ENCODE measurements at regions not wholly inside any gene's neighbourhood (a gene's known extent, or its start where the extent isn't known, plus 50 kb on each side); places are given as distances from the start of the nearest gene placed in this dataset.
"Not testable (repeated sequence)": the region's sequence is repeated elsewhere in the genome, so short reads cannot be mapped to it uniquely, and the experiment has no call there.

DNA sequence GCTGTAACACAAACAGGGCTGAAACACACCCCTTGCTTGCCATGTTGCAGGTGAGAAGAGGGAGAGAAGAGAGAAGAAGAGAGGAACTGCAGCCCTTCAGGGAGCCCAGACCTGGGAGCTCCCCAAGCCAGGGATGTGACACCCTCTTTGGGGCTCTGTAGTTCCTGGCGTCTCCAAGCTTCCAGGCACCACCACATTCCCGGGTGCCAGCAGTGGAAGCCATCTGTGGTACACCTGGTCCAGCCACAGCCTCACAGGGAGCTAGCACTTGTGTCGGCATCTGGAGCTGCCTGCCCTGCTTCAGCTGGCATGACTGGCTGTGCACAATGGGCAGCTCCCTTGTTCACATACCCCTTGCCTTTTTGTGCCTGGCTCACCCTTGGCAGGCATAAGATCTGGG, 182.1 kb downstream of the DEPDC1B start:
- no peak for DNase-seq (ENCODE audit: low read depth in 2 of 2)

DNA sequence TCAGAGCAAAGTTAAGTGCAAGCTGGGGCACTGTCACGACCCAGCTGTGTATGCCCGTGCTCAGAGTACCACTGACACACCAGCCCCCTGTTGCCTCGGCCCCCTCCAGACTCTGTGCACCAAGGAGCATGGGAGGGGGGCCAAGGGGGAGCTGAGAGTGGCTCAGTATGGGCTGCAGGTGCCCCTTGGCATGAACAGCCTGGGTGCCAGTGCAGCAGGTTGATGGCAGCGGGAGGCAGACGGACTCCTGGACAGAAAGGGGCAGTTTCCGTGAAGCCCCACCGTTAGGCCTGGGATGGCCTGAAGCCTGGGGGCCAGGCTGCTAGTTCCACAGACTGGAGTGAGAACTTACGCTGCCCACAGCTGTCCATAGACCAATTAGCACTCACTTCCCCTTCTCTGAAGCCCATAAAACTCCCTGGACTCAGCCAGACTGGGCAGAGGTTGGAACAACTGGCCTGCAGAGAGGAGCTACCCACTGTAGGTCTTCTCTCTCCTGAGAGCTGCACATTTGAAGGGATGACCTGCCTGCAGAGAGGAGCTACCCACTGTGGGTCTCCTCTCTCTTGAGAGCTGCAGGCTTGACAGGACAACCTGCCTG, 182.8 kb downstream of the DEPDC1B start:
- no peak for DNase-seq (ENCODE audit: low read depth in 2 of 2)

DNA sequence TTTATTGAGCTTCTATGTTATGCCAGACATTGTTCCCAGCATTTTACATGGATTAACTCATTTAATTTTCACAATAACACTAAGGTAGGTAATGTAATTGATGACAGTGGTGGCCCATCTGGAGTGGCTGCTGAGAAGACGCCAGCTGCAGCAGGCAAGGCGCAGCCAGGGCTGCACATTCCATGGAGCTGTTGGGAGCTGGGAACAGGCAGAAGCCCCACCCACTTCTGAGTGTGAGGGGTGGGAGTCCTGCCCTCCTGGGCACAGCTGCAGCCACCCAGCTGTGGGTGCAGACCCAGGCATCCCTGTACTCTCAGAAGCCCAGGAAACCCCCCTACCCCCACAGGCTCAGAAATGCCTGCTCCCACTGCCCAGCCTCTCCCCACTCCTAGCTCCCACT, 183.3 kb downstream of the DEPDC1B start:
- no peak for DNase-seq (ENCODE audit: low read depth in 2 of 2)

DNA sequence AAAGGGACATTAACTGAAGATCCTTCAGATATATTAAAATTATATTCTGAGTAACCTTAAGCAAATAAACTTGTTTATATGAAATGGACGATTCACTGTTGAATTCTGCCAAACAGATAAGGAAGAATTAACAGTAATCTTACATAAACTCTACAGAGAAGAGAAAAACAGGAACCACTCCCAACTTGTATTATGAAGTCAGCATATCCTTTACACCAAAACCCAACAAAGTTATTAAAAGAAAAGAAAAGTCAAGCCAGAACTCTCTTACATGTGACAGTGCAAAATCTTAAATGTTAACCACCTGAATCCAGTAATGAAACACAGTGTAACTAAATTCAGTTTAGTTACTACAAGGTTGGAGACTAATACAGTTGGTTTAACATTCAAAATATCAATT, 185.8 kb downstream of the DEPDC1B start:
- no peak for DNase-seq (ENCODE audit: low read depth in 2 of 2)

DNA sequence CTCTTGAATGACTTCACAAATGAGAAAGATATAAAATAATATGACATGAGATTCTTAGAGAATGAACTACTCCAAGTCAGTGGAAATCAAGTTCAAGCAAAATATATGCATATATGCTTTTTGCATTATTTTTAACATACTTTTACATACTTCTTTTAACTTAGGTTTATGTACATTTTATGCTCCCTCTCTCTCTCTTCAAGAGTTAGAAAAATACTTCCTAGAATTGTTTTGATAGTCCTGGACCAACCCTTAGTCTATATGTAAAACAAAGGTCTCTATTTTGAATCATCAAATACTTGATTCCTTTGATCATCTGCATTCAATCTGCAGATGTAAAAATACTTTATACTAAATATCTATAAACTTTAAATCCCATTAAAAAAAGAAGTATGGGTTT, 187.8 kb downstream of the DEPDC1B start:
- DNase-seq (ENCODE audit: low read depth in 2 of 2), result no peak

DNA sequence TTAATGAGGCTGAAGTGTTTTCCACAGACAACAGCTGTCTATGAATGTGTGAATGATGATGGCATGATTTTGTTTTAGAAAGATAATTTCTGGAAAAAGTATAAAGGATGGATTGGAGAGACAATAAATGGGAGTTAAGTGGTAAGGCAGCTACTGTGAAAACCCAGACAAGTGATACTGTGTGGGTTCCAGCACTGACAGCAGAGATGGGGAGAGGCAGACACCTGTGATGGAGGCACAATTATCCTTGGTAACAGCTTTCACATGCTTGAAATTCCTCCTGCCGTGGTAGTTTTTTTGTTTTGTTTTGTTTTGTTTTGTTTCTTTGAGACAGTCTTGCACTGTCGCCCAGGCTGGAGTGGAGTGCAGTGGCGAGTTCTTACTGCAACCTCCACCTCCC, 189.3 kb downstream of the DEPDC1B start:
- no peak for DNase-seq (ENCODE audit: low read depth in 2 of 2)

DNA sequence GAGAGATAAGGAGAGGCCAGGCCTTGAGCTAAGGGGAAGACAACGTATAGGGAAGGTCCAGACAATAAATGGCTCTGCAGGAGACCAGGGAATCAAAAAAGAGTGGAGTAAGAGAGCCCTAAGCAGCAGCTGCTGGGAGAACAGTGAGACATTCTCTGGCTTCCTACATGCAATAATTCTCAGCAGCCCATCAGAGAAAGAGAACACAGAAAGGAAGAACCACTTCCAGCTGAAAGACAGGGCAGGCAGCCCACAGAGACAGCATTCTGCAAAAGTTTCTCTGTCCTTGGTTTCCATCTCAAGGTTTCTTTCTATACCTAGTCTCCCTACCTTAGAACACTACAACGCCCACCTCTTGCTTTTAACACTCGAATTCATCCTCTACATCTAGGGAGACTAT, 189.9 kb downstream of the DEPDC1B start:
- DNase-seq (ENCODE audit: low read depth in 2 of 2), result no peak

DNA sequence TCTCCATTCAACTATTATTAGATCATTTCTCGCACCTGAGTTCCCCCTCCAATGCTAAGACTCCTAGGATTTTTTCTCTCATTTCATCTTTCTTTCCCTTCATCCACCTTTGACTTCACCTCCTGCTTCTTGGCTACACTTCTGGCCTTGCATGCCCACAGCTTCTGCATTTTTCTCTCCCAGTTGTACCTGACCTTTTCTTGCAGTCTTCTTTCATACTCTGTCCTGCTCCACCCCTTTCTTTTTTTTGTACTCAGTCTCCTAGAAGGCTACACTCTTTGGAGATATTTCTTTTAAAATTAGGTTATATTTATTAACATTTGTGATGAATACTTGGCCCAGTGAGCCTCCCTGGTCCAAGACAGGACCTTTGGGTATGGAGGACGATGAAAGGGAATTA, 190.4 kb downstream of the DEPDC1B start:
- DNase-seq (ENCODE audit: low read depth in 2 of 2), result no peak

DNA sequence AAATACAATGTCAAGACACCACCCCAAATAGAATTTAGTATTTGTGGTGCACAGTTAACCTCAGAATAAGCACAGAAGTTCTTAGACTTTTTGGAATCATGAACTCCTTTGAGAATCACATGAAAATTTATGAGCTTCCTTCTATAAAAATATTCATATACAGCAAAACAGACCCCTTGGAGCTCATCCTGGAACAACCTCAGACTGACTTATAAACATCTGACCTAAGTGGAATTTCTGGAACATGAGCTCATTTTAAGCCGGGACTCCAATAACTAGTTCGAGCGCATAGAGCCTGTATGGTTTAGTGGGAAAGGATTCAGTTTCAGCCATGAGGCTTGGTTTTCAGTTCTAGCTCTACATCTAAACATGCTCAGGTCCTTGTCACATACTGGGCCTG, 192.3 kb downstream of the DEPDC1B start:
- DNase-seq (ENCODE audit: low read depth in 2 of 2), result no peak

DNA sequence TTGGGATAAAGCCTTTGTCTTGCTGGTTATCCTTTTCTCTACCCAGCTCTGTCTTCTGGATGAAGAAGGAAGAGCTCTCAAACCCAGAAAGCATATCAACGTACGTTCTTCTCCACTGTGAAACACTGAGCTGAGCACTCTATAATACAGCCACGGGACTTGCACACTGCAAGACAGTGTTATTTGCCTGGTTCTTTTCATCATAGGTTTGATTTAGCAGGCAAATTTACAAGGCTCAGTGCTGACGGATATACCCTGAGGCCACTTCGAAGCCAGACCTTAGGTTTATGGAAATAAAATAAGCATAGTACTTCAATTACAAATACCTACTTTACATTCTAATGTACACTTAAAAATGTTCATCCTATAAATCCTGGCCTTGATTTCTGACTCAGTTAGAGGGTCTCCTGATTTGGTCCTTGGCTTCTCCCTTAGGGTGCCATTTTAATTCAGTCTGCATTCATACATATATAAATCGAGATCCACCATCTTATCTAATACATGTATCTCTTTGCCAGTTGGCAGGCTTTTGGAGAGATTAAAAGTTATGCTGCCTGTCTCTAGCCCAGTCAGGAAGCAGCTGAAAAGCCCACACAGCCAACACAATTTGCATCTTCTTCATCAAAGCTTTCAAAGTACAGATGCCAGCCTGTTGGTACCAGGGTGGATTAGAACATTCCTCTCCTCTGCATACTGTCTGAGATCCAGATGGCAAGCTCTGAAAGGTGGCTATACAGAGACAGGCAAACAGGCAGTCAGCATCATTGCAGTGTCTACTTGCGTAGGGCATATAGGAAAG, 194.4 kb downstream of the DEPDC1B start:
- no peak for DNase-seq (ENCODE audit: low read depth in 2 of 2)

DNA sequence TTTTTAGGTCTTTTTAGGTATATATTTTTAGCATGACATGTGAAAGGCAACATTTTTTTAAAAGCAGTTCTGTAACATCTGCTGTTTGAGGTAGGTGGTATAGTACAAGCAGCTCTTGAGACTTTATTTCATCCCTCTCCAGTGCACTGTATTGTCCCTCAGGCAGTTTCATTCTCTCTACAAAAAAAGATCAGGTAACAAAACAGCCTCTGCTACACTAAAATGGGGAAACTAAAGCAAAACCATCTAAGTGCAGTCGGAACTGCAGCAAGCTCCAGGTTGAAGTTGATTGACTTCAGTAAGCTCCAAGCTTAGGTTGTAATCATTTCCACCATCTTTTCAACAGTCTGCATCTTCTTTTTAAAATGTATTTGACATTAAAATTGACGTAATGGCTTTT, 195.6 kb downstream of the DEPDC1B start:
- no peak for DNase-seq (ENCODE audit: low read depth in 2 of 2)

DNA sequence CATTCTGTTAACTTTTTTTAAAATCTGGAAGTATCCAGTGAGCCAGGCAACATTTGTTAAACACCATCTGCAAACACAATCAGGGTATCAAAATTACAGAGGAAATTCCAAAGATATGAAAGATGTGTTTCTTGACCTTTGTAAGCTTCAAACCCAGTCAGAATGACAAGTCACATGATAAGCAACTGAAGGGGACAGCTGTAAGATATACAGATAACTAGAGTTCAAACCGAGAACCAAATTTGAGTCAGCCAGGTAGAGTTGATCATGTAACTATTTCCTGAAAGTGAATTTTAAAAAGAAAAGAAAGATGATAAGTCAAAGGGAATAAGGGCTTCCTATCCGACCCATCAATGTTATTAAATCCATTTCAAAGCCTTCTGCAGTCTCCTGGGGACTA, 196.2 kb downstream of the DEPDC1B start:
- DNase-seq (ENCODE audit: low read depth in 2 of 2), result no peak

DNA sequence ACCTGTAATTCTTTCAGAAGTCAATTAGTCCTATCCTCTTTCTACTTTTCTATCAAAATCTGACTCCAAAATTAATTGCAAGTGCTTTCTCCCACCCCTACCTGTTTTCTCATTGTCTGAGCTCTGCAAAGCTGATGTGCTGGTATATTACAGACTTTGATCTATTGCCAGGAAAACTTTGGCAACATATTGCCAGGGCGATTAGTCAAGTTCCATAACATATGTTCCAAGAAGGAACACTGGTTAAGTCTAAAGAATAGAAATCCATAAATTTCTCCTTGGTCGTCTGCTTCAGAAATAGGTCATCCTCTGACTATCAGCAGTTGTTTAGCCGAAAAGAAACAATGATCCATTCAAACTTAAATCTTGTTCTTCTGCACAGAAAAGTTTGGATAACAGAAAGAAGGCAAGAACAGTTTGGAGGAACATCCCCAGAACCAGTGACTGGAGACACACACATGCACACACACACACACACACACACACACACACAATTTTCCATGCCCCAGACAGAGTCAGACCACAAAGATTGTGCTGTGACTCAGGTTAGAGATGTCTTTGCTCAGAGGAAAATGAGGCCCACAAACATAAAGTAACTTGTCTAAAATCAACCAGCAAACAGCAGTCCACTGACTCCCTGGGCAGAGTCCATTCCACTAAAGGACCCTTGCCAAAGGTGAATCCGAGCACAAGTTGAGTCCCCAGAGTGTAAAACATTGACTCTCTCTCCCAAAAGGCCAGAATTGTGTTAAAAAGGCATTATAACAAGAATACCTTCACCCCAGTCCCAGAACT, 202.1 kb downstream of the DEPDC1B start:
- DNase-seq (ENCODE audit: low read depth in 2 of 2), result no peak

DNA sequence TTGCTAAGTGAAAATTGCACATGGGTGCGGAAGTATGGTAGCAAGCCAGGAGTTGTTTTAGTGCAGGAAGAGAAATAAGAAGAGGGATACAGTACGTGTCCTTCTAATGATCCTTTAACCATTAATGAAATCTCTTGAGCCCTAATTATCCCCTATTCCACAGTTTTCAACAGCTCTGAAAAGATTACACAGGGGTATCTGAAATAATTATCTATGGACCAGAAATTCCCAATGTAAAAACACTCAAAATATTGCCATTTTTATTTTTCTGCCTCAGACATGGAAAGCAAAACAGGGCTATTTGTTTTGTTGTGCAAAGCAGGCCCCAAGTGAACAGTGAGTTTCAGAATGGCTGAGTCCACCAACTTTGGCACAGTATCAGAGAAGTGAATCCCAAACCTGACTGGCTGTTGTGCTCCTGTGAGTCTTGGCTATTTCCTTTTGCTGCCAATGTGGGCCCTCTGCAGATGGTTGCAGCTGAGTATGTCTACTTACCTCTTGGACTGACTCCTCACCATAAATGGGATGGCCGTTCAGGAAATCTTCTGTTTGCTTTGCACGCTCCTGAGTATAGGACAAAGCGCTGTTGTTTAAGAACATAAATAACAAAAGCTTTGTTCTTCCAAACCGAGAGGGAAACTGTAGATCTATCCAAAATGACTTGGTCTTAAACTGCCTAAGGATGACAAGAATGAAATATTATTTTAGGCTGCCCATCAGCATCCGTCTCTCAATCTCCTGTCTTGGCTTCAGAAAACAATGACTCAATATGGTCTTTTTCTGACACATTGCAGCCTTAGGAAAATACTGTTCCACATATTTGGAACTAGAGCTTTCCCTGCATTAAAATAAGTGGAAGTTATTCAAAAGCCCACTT, 204.1 kb downstream of the DEPDC1B start:
- DNase-seq (ENCODE audit: low read depth in 2 of 2), result no peak

DNA sequence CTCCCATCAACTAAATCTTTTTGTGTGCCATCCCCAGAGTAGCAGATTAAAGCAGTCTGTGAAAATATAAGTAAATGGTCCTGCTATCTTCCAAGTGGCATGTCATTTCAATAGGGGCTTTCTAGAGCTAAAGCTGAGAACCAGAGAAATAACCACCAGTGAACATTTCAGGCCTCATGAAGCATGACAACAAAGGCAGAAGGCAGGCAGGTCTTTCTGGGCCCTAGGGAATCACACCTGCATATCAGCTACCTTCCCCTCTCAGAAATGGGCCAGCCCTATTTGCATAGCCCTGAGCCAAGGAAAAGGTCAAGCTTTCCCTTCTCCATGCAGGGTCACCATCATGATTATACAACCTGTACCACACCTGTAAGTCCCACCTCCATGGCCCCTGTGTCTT, 205.3 kb downstream of the DEPDC1B start:
- DNase-seq (ENCODE audit: low read depth in 2 of 2), result no peak

DNA sequence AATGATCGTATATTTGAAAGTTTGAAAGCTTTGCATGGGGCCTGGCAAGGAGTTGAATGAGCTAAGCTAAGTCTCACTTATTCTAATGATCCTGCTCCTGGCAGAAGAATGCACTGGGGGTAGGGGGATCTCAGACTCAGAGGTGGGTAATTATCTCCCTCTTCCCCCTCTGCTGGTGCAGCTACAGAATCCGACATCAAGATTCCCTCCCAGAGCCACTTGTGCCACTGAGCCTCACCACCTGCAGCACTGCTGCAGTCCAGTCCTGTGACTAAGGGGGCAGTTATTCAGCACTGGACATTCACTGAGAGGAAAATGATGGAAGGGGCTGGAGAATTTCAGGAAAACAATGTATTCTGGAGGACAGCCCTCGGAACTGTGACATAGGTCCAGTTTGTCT, 205.8 kb downstream of the DEPDC1B start:
- DNase-seq (ENCODE audit: low read depth in 2 of 2), result no peak

DNA sequence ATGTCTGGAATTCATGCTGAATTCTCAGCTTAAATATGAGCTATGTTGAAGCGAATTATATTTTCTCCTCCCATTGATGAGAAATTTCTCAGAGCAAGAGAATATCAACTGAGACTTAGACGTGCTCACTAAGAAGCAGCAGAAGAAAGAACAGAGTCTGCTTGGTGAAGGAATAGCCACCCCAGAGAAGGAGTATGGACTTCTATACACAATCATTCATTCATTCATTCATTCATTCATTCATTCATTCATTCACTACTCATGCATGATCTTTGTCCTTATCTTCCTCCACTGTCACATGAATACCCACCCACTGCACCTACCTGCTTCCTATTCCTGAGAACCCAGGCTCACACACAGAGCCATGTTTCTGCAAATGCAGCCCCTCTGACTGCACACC, 206.6 kb downstream of the DEPDC1B start:
- no peak for DNase-seq (ENCODE audit: low read depth in 2 of 2)

DNA sequence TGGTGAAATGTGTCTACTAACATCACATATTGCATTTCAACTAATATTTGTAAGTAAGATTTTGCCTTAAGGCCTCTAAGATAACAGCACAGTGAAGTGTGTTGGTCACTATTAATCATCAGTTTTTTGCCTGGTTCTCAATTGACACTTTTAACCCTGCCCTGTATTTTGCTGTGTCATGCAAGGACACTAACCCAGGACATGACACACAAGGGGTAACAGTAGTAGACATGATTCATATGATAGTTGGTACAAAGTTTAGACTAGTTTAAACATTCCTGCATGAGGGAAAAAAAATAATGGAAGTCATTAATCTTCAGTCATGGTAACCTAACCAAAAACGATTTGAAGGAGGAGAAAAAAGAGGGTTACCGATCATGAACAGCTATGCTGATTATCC, 207.0 kb downstream of the DEPDC1B start:
- DNase-seq (ENCODE audit: low read depth in 2 of 2), result no peak

DNA sequence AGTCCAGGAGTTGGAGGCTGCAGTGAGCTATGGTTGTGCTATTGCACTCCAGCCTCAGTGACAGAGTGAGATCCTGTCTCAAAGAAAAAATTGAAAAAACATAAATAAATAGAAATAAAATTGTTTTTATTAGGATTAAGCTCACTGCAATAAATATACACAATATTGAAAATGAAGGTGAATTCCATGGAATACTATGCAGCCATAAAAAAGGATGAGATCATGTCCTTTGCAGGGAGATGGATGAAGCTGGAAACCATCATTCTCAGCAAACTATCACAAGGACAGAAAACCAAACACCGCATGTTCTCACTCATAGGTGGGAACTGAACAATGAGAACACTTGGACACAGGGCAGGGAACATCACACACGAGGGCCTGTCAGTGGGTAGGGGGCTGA, 207.6 kb downstream of the DEPDC1B start:
- not testable (repeated sequence) for DNase-seq (ENCODE audit: low read depth in 2 of 2)

DNA sequence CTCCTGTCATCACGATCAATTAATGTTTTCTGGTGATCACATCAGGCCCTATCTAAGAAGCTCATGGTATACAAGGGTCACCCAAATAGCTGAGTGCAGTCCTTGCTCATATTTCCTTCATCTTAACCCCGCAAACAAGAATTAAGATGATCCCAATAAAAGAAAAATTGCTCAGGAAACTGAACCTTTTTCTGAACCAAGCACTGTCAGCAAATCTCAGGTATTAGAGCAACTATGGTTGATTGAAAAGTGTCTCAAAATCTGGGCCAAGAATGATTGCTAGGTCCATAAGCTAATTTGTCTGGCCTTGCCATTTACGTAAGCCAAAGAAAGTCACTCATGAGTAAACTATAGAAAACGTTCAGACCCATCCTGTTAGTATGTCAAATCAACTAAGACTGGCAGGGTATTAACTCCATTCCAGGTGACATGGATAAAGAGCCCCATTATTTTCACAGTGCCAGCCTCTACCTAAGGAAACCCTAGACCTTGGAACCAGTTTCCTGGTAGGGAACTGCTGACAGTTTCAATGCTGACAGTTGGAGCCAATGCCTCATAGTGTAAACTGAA, 209.3 kb downstream of the DEPDC1B start:
- DNase-seq (ENCODE audit: low read depth in 2 of 2), result no peak

DNA sequence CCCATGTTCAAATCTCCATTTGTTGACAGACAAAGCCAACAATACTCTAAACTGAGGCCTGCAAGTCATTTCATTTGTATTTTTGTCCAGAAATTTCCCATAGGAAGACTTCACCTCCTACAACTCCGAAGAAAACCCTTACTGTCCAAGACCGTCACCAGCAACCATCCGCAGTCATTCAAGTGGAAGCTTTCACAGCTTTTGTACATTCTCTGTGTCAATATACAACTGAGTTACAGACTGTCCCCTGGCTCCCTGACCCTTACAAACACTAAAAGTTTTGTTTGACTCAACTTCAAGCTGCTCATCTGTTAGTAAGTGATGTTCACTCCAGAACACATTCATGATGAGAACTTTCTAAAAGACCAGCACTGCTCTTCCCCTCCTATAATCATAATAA, 210.1 kb downstream of the DEPDC1B start:
- DNase-seq (ENCODE audit: low read depth in 2 of 2), result no peak

DNA sequence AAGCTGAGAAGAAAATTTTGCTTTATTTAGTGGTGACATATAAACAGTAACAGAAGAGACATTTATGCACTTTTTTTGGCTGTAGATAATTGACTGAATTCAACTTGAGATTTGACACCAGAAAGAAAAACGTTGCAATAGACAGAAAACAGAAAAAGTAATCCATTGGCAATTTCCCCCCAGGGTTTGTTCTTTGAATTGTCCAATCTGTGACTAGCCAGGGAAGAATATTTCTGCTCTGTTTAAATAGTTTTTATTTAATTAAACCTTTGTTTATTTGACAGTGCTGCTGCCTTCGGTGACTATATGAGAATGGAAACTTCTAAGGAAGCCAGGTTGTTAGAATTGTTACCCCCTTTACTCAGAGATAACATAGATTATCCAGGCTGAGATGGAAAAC, 210.6 kb downstream of the DEPDC1B start:
- DNase-seq (ENCODE audit: low read depth in 2 of 2), result no peak

All from stimulated activated CD8-positive, alpha-beta memory T cell treated with anti-CD3 and anti-CD28 coated beads, Interleukin-15, amount 100 ng/mL, for 48 hours (primary cell).